Caco-2 (cell line): ENCODE measurements at regions not wholly inside any gene's neighbourhood (a gene's known extent, or its start where the extent isn't known, plus 50 kb on each side); places are given as distances from the start of the nearest gene placed in this dataset.

Experiments
- BruUV-seq: library from RNA; stranded (reverse); fragments of 400-500 nt; replicated peaks from 2 replicates; lab custom pipeline; 2021; lab: Mats Ljungman, UMichigan
- CTCF ChIA-PET: fragments of 300-600 bp; sonication (Branson Sonifier 250); formaldehyde crosslinking; loops from one replicate; lab custom pipeline; 2022; ENCODE audit warnings: antibody characterized with exemption; lab: Charles Lee
- POLR2A ChIA-PET: fragments of 300-600 bp; sonication (Branson Sonifier 250); formaldehyde crosslinking; loops from one replicate; lab custom pipeline; 2022; ENCODE audit warnings: antibody characterized with exemption; lab: Charles Lee
- DNase-seq, 2 experiments: peaks; one replicate each; pipeline versions ENCODE4 v3.0.0 to v3.0.0-alpha.2; 2020 to 2022
- H3K27me3 ChIP-seq: replicated peaks from 2 replicates; pipeline ENCODE4 v1.6.0; 2011; ENCODE audit warnings: low read length; ENCODE audit not compliant: control insufficient read depth, insufficient read depth
- H3K36me3 ChIP-seq: 2 replicates; pipeline ENCODE4 v1.5.1; 2011; ENCODE audit warnings: low read length; ENCODE audit not compliant: control insufficient read depth, insufficient read depth
- H3K4me1 ChIP-seq: fragments of 250-450 bp; sonication (Bioruptor Pico); 2 replicates; pipeline ENCODE4 v1.5.1; 2020; ENCODE audit warnings: mild to moderate bottlenecking
- H3K4me3 ChIP-seq: 2 replicates; pipeline ENCODE4 v1.5.1; 2011; ENCODE audit warnings: low read depth, mild to moderate bottlenecking, control low read depth, low read length
- H3K9me3 ChIP-seq: fragments of 250-450 bp; sonication (Bioruptor Pico); 2 replicates; pipeline ENCODE4 v1.5.1; 2020; ENCODE audit warnings: mild to moderate bottlenecking, moderate library complexity
- H3K27ac Mint-ChIP-seq: one replicate; pipeline ENCODE4 v1.8.0; 2022; ENCODE audit warnings: mixed read lengths; ENCODE audit not compliant: unreplicated experiment
- H3K27me3 Mint-ChIP-seq: one replicate; pipeline ENCODE4 v1.8.0; 2022; ENCODE audit warnings: mixed read lengths; ENCODE audit not compliant: insufficient read depth, unreplicated experiment
- H3K36me3 Mint-ChIP-seq: one replicate; pipeline ENCODE4 v1.8.0; 2022; ENCODE audit warnings: mild to moderate bottlenecking, mixed read lengths; ENCODE audit not compliant: insufficient read depth, unreplicated experiment
- H3K4me1 Mint-ChIP-seq: one replicate; pipeline ENCODE4 v1.8.0; 2022; ENCODE audit warnings: low read depth, mixed read lengths; ENCODE audit not compliant: unreplicated experiment
- H3K4me3 Mint-ChIP-seq: one replicate; pipeline ENCODE4 v1.8.0; 2022; ENCODE audit warnings: mild to moderate bottlenecking, moderate library complexity, mixed read lengths; ENCODE audit not compliant: unreplicated experiment
- H3K9me3 Mint-ChIP-seq: one replicate; pipeline ENCODE4 v1.8.0; 2022; ENCODE audit warnings: mixed read lengths; ENCODE audit not compliant: unreplicated experiment
- intact Hi-C: fragments of 100-400 bp; cut with micrococcal nuclease; formaldehyde crosslinking; loops from one replicate; pipeline ENCODE4 v1.10.0; 2022; ENCODE audit not compliant: unreplicated experiment
- TF ChIP-seq, protein P1 (sequence below), 2 experiments: fragments of 200-600 bp in 1 of 2; IDR thresholded peaks; 1 replicate in 1 of 2; 2 replicates in 1 of 2; pipeline versions ENCODE4 v1.5.1 to v1.8.0; 2011 to 2022; ENCODE audit warnings: antibody characterized with exemption in 1 of 2, control low read depth in 1 of 2, inconsistent platforms in 1 of 2, low read depth in 1 of 2, low read length in 1 of 2, mild to moderate bottlenecking in 1 of 2, moderate library complexity in 1 of 2; ENCODE audit not compliant: insufficient read depth in 1 of 2, severe bottlenecking in 1 of 2, unreplicated experiment in 1 of 2

DNA sequence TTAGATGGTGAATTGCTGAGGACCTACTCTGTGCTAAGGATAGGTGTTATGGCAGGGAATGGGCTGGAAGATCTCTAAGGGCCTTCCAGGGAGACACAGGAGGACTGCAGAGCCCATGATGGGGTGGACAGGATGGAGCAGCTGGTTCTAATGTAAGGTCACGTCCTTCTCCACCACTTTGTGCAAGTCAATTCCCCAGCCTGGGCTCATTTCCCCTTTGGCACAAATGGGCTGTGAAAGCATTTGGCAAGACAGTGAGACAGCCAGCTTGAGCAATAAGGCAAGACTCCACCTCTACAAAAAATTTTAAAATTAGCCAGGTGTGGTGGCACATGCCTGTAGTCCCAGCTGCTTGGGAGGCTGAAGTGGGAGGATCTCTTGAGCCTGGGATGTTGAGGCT, 81.4 kb upstream of the THY1 start:
- Mint-ChIP-seq H3K4me1 (no peaks in the 10 kb centered on the region), H3K27me3 (peaks cover 12% of the 10 kb centered on the region), H3K4me3 (no peak overlapping the region), H3K27ac (no peak overlapping the region), H3K9me3 (no peaks in the 10 kb centered on the region), H3K36me3 (no peaks in the 10 kb centered on the region)
- CTCF ChIA-PET = no interaction called here
- no peaks in the 10 kb centered on the region for H3K4me1 ChIP-seq
- H3K27me3 ChIP-seq = no peaks in the 10 kb centered on the region
- intact Hi-C loops = no loop called here
- no TSS peak for BruUV-seq
- no peaks in the 10 kb centered on the region for H3K36me3 ChIP-seq
- no peak for DNase-seq
- TF ChIP-seq, protein P1, sequence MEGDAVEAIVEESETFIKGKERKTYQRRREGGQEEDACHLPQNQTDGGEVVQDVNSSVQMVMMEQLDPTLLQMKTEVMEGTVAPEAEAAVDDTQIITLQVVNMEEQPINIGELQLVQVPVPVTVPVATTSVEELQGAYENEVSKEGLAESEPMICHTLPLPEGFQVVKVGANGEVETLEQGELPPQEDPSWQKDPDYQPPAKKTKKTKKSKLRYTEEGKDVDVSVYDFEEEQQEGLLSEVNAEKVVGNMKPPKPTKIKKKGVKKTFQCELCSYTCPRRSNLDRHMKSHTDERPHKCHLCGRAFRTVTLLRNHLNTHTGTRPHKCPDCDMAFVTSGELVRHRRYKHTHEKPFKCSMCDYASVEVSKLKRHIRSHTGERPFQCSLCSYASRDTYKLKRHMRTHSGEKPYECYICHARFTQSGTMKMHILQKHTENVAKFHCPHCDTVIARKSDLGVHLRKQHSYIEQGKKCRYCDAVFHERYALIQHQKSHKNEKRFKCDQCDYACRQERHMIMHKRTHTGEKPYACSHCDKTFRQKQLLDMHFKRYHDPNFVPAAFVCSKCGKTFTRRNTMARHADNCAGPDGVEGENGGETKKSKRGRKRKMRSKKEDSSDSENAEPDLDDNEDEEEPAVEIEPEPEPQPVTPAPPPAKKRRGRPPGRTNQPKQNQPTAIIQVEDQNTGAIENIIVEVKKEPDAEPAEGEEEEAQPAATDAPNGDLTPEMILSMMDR (IDR thresholded peaks at IDR 0.05; ENCODE audit: insufficient read depth in 1 of 2, low read depth in 1 of 2, low read length in 1 of 2, severe bottlenecking in 1 of 2, unreplicated experiment in 1 of 2) = no peak
- H3K4me3 ChIP-seq = no peak overlapping the region
- H3K9me3 ChIP-seq = no peaks in the 10 kb centered on the region
- POLR2A ChIA-PET = no interaction called here

- no peaks in the 10 kb centered on the region for H3K9me3 ChIP-seq
- TF ChIP-seq, protein P1 (IDR thresholded peaks at IDR 0.05; ENCODE audit: insufficient read depth in 1 of 2, low read depth in 1 of 2, low read length in 1 of 2, severe bottlenecking in 1 of 2, unreplicated experiment in 1 of 2) = no peak
- POLR2A ChIA-PET = no interaction called here
- no peak overlapping the region for H3K4me3 Mint-ChIP-seq
- H3K4me1 ChIP-seq = no peaks in the 10 kb centered on the region
- no TSS peak for BruUV-seq
- H3K9me3 Mint-ChIP-seq = no peaks in the 10 kb centered on the region
- DNase-seq = no peak
- peaks cover 22% of the 10 kb centered on the region for H3K27me3 Mint-ChIP-seq
- no peak overlapping the region for H3K27ac Mint-ChIP-seq
- no peak overlapping the region for H3K4me3 ChIP-seq
- H3K36me3 ChIP-seq = no peaks in the 10 kb centered on the region
- intact Hi-C loops = no loop called here
- CTCF ChIA-PET = interaction anchor here (1.0 kb wide), 1 partner anchor 32 kb away, joined by 3 read pairs; no protein-coding TSS in a partner anchor
- no peaks in the 10 kb centered on the region for H3K36me3 Mint-ChIP-seq
- no peaks in the 10 kb centered on the region for H3K27me3 ChIP-seq
- no peaks in the 10 kb centered on the region for H3K4me1 Mint-ChIP-seq
Observed at GRCh38 chr11:119501777-119502405, 78.9 kb upstream of the THY1 start.

- Mint-ChIP-seq H3K27me3 (peaks cover 38% of the 10 kb centered on the region), H3K4me3 (no peak overlapping the region), H3K36me3 (no peaks in the 10 kb centered on the region), H3K27ac (no peak overlapping the region), H3K9me3 (no peaks in the 10 kb centered on the region), H3K4me1 (no peaks in the 10 kb centered on the region)
- H3K4me1 ChIP-seq = no peaks in the 10 kb centered on the region
- H3K4me3 ChIP-seq = no peak overlapping the region
- BruUV-seq = no TSS peak
- POLR2A ChIA-PET = no interaction called here
- CTCF ChIA-PET = no interaction called here
- H3K9me3 ChIP-seq = no peaks in the 10 kb centered on the region
- no peaks in the 10 kb centered on the region for H3K27me3 ChIP-seq
- TF ChIP-seq, protein P1 (IDR thresholded peaks at IDR 0.05; ENCODE audit: insufficient read depth in 1 of 2, low read depth in 1 of 2, low read length in 1 of 2, severe bottlenecking in 1 of 2, unreplicated experiment in 1 of 2) = no peak
- H3K36me3 ChIP-seq = no peaks in the 10 kb centered on the region
- intact Hi-C loops = no loop called here
- no peak for DNase-seq
Observed at GRCh38 chr11:119497717-119498116, 74.7 kb upstream of the THY1 start.
